NCI-H2171 treated with DMSO at 0.1 percent for 48 hours (cell line): ENCODE measurements at regions not wholly inside any gene's neighbourhood (a gene's known extent, or its start where the extent isn't known, plus 50 kb on each side); places are given as distances from the start of the nearest gene placed in this dataset.
"Not testable (repeated sequence)": the region's sequence is repeated elsewhere in the genome, so short reads cannot be mapped to it uniquely, and the experiment has no call there.

ENCODE experiments used
- DNase-seq: peaks from one replicate; lab custom pipeline; 2025; lab: John Stamatoyannopoulos, UW

DNA sequence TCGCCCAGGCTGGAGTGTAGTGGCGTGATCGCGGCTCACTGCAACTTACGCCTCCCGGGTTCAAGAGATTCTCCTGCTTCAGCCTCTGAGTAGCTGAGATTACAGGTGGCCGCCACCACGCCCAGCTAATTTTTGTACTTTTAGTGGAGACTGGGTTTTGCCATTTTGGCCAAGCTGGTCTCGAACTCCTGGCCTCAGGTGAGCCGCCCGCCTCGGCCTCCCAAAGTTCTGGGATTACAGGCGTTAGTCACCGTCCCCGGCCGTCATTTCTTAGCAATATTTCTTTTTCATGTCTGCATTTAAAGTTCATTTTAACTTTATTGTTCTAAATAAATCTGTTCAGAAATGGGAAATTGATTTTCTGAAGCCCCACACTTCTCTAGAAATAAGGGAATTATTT lies 597.3 kb upstream of the DDX18 start:
- no peak for DNase-seq

DNA sequence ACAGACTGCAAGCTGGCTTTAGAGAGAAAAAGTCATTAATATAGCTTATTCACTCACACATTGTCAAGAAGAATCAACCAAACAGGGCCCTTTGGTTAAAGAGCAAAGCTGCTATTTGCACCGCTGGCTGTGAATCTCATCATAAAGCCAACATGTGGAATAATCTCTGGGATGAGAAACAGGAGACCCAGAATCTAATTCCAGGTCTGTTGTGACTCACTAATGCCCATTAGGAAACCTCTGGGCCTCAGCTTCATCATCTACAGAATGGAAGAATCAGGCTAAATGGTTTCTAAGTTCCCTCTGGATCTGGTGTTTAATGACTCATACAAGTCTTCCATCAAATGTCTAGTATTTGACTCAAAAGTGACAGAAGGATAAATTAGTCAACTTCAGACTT lies 591.7 kb upstream of the DDX18 start:
- DNase-seq: no peak

DNA sequence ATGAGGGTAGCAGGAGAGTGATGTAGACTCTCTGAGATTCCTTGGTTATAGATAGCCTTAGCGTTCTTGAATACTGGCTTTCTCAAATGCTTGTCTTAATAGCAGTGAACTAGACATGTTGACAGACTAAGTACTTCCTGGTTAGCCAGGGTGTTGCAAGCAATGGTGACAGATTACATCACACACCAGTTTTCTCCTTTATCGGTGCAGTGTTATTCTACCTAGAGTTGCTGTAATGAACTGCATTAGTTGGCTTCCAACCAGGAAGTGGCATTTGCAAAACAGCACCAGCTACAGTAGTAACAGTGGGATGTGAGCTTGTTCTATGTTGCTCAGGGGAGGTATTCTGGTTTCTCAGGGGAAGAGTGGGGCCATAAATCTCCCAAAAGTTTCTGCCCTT lies 582.2 kb upstream of the DDX18 start:
- DNase-seq: no peak

DNA sequence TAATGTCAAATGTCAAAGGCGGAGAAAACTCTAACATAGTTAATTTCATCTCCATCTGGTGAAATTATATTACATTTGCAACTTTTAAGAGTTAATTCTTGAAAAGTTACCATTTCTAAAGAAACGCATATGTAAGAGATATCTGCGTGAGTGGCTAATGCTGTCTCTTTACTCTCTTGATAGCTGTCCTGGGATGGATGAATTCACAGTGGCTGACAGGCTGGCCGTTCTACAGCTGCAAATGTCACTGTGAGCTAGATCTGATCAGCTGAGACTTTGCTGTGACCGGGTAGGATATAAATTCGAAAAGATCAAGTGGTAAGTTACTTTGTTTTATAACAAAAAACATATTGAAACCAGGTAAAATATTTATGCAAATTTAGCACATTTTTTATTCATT lies 557.1 kb upstream of the DDX18 start:
- no peak for DNase-seq

DNA sequence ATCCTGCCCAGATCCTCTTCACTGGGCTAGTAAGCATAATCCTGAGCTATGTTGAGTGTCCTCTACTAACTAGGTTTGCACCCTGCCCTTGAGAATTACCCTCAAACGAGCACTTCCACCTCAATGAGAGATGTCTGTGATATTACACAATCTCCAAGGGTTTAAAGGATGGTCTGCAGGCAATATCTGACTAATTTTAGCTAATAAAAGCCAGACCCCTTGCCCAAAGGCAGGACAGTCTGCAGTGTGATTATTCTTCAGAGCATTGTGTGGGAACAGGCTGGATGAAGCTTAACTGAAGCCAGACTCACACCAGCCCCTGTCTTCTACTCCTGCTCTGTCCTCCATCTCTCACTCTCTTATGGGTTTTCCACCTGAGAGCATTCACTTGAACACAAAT lies 544.9 kb upstream of the DDX18 start:
- no peak for DNase-seq

DNA sequence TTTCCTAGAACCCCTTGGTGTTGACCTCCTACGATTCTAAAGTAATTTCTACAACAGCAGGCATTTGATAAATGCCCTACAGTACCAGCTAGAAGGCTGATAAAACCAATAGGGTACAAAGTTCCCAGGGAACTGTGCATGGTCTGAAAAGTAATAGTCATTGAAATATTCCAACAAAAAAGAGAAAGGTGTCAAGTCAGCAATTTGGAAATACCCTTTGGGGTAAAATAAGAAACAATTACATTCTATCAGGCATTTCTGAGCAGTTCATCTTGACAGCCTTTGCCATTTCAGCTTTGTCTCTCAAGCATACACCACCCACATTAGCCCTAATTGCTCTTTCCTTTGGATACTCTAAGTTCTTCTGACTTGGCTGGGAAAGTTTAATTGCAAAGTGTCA lies 542.9 kb upstream of the DDX18 start:
- no peak for DNase-seq

DNA sequence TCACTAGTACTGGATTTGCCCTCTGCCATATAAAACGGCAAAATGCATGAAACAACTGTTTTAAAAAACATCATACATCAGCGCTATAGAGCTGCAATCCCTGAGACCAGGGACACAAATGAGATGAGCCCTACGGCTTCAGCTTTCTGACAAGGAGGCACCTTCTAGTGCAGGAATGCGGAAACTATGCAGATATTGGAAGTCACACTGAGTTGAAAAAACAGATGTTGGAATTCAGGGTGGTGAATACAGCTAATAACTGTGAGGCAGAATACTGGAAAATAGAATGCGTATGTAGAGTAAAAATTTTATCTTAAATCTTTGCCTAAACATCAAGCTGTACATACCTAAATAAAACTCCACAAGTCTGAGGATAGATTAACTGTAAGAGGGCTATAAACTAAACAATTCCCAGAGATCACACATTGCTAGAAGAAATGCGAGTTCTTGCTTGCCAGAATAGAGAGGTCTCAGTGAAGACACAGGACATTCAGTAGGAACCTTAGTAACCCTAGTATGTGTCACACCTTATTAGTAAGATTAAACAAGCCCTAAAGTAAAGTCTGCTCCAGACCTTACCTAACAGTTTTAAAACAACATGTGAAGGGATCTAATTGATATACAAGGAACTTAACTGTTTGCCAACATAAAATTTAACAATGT lies 541.4 kb upstream of the DDX18 start:
- no peak for DNase-seq

DNA sequence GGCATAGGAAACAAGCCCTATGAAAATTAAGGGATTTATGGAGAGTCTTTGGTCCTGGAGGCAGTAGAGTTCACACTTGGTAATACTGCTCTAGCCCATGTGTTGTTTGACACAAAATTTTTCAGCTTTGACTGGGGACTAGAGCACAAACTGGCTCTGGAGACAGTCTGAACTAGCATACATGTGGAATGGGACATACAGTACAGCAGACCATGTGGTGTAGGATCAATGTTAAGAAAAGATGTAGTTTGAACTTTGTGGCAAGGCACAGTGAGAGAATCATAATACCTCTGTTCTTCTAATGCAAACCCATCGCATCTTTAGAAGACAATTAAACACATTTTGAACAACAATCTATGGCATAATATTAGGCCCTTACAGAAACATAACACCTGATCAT lies 521.5 kb upstream of the DDX18 start:
- DNase-seq: no peak

DNA sequence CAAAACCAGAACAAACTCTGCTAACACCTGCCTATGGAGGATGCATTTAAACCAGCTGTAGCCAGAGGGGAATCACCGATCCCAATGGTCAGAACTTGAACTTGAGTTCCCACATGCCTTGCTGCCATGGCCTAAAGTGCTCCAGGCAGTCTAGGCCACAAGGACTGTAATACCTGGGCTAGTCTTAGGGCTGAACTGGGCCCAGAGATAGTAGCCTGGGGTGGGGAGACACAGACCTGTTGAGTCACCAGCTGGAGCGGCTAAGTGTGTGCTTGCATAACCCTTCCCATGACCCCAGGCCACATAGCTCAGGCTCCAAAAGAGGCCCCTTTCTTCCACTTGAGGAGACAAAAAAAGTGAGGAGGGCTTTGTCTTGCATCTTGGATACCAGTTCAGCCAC lies 515.0 kb upstream of the DDX18 start:
- DNase-seq: no peak

DNA sequence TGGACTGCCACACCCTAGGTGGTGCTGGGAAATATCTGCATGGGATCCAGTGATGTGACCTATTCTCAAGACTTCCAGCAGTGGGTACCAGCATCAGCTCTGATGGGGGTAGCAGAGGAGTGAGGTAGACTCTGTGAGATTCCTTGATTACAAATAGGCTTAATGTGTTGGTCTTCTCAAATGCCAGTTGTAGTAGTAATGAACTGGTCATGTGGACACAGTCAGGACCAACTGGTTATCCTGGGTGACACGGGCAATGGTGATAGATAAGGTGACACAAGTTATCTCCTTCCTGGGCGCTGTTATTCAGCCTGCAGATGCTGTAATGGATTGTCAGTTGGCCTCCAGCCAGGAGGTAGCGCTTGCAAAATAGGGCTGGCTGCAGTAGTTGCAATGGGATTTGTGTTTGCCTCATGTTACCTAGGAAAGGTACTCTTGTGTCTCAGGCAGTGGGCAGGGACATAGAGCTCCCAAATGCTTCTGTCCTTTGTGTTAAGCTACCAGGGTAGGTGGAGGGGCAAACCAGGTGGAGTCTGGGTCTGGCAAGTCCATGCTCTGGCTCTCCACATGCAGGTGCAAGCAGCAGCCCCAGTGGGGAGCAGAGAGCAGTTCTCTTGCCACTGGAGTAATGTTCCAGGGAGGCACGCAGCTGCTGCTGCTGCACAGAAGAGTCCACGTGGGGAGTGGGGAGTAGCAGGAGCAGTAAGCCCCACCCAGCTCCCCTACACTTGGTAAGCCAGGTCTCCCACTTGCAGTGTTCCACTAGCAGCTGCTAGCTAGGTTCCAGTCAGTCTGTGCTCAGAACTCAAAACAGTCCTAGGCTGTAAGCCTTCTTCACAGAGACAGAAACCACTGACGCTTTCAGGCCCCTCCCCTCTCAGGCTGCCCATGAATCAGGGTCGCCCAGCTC lies 505.4 kb upstream of the DDX18 start:
- no peak for DNase-seq

DNA sequence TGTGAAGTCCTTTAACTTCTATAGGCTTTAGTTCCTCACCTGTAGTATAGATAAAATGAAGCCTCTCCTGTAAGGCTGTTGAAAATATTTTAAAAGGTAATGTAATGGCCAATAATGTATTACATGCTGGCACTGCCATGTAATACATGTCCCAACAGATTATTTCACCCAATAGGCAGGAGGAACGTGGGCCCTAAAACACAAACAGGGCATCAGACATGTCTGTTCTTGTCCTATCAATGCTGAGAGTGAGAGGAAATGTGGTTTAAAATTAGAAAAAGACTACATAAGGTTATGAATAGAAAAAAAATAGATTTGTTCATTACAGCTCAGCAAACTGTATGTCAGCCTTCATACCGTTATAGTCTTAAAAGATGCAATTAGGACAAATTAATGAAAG lies 492.7 kb upstream of the DDX18 start:
- no peak for DNase-seq

DNA sequence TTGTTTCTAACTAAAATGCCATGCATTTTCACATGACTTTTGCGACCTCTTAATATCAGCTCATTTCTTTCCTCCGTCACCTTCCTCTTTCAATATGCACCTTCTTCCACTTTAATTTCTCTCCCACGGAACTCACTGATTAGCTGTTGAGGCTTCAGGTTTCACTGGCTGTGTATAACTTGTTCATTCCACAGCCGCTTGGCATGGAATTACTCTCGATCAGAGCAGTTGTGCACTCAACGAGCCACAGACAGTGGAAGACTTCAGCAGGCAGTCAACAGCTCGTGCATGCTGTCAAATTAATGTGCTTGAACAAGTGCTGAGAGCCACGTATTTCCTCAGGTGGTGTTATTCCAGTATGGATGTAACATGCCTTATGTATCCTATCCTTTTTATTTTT lies 491.2 kb upstream of the DDX18 start:
- no peak for DNase-seq

DNA sequence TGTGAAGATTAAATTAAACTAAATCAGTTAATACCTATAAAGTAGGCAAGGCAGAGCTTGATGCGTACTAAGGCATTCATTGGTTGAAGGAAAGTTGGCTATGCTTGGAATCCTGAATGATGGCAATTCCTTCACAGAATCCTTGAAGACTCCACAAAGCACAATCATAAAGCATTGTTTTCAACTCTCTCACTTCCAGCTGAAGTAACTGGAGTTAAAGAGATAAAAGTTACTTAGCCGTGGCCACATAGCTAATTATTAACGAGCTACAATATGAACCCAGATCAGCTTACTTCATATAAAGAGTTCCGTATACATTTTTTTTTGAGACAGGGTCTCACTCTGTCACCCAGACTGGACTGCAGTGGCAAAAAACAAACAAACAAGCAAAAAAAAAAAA lies 483.9 kb upstream of the DDX18 start:
- DNase-seq: no peak

DNA sequence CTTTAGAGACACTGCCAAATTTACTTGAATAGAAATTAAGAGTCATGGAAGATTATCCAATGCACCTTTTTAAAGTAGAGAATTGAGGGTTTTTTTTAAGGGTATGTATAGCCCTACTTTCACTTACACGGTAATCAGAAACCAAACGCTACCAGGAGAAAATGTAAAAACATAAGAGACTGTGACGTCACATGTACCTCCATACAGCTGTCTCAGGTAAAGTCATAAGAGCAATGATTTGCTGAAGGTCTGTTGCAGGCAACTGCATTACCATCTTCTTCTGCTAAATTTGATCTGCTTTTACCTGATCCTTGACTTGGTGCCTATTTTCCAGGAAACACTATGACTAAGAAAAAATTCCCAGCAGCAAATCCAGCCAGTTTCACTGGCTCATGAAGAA lies 478.5 kb upstream of the DDX18 start:
- DNase-seq: no peak

DNA sequence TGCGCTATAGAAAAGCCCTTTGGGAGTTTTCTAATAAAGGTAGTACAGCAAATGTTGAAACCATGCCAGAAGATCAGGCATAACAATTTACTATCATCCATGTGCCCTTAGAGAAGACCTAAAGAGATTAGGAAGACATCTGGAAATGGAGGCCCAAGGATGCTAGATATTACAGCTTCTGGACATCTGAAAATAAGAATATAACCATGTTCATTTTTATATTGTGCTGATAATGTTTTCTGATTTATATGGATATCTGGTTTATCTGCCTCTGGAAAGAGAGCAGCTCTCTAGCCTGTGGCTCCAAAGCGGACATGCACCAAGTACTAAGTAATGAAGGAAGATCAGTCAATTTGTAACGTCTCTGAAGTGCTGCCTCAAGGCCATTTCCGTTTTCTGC lies 478.0 kb upstream of the DDX18 start:
- DNase-seq: no peak

DNA sequence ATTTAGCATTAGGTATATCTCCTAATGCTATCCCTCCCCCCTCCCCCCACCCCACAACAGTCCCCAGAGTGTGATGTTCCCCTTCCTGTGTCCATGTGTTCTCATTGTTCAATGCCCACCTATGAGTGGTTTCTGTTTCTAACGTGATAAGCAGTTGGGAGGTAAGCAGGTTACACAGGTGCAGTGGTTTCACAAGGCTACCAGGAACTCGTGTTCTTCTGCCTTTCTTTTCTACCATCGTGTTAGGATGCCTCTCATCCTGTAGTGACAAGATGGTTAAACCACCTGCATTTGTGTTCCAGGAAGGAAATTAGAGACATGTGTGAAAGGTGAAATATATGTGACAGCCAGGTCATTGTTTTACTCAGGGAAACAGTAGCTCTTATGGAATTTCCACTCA lies 476.5 kb upstream of the DDX18 start:
- DNase-seq: not testable (repeated sequence)

DNA sequence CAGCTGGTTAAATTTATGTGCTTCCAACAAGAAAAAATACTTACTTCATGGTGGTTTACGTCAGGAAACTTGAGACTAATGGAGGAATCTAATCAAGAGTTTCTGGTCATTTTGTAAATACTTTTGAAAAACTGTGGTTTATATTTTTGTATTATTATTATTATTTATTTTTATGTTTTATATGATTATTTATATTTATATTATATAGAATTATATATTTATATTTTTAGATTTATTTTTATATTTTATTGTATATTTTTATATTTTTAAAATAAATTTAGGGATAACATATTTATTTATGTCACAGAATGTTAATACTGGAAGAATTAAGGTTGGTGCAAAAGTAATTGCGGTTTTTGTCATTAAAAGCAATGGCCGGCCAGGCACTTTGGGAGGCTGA lies 474.5 kb upstream of the DDX18 start:
- DNase-seq: no peak

DNA sequence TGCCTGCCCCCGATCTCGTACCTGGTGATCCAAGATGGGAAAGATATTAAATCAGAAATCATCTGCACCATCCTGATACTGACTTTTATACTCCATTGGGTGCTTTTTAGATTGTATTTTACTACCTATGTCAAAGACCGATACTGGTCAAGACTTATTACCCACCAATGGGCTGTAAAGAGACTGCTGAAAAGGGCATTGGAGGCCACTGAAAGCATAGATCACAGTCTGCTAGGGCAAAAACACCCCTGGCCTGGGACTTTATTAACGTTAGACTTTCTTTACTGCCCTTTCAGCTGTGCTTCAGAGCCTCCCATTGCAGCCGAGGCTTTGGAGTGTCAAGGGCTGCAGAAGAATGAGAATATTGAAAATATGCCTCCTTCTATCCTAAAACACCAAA lies 472.8 kb upstream of the DDX18 start:
- no peak for DNase-seq

DNA sequence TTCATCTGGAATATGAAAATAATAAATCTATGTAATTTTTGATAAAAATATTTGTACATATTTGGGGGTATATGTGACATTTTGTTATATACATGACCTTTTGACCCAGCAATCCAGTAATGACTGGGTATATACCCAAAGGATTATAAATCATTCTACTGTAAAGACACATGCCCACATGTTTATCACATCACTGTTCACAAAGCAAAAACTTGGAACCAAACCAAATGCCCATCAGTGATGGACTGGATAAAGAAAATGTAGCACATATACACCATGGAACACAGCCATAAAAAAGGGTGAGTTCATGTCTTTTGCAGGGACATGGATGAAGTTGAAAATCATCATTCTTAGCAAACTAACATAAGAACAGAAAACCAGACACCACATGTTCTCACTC lies 472.1 kb upstream of the DDX18 start:
- DNase-seq: no peak

DNA sequence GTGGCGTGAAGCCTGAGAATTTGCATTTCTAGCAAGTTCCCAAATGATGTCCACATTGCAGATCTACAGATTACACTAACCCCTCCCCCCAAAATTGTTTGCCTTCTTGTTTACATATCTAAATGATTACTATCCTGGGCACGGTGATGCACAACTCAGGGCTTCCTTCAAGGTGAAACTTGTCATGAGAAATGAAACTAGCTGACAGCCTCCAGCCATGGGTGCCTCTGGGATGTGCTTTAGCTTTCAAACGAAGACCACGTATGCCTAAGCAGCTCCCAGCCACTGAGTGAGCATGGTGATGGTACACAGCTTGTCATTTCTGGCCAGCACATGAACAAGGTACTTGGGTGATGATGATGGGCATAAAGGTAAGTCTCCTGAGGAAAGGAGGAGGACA lies 464.8 kb upstream of the DDX18 start:
- DNase-seq: no peak

DNA sequence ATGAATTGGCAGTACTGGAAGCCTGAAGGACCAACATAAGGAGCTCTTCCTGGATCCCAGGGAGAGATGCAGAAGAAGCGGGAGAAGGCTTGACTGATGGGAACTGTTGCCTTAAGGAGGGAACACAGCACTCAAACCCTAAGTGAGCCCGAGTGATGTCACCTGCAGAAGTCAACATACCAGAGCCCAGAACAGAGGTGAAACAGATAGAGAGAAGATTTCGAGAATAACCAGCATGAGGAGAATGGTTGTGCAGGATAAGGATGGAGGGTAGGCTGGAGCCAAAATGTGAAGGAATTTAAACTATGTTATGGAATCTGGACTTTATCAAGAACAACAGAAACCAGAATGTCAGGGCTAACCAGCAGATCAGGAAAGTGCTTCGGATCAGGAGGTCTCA lies 463.1 kb upstream of the DDX18 start:
- DNase-seq: no peak

DNA sequence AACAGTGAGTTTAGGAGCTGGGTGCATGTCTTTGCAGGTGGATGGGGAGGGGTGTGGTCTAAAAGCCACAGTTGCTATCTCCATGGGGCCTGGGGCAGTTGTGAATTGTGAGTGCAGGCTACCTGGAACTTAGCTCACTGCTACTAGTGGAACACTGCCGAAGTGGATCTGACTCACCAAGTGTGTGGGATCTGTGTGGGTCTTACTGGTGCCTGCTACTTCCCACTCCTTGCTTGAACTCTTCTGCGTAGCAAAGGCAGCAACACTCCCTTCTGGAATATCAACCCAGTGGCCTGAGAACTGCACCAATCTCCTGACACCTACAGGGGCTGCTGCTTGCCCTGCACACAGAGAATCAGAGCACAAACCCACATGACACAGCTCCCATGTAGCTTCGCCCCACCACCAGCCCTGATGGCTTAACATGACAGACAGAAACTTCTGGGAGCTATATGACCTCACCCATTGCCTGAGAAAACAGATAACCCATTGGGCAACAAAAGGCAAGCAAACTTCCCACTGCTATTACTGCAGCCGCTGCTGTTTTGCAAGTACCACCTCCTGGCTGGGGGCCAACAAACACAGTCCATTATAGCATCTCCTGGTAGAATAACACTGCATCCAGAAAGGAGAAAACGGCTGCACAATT lies 455.1 kb upstream of the DDX18 start:
- DNase-seq: no peak

DNA sequence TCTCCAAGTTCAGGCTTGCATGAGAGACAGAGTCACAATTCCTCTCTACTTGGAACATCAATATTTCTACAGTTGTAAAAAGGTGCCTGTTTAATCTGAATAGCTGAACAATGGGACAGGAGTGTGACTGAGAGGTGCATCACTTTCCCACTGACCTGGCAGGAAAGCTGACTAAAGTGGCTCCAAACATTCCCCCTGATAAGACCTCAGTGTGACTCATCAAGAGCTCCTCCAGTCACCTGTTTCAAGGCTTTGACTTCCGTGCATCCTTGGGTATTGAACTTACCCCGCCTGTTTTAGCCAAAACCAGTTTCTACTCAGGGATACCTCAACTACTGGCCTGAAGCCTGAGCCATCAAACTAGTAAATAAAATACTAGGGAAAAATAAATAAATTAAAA lies 453.9 kb upstream of the DDX18 start:
- DNase-seq: no peak
